ENCODE measurements at regions not wholly inside any gene's neighbourhood (a gene's known extent, or its start where the extent isn't known, plus 50 kb on each side); places are given as distances from the start of the nearest gene placed in this dataset.

DNA sequence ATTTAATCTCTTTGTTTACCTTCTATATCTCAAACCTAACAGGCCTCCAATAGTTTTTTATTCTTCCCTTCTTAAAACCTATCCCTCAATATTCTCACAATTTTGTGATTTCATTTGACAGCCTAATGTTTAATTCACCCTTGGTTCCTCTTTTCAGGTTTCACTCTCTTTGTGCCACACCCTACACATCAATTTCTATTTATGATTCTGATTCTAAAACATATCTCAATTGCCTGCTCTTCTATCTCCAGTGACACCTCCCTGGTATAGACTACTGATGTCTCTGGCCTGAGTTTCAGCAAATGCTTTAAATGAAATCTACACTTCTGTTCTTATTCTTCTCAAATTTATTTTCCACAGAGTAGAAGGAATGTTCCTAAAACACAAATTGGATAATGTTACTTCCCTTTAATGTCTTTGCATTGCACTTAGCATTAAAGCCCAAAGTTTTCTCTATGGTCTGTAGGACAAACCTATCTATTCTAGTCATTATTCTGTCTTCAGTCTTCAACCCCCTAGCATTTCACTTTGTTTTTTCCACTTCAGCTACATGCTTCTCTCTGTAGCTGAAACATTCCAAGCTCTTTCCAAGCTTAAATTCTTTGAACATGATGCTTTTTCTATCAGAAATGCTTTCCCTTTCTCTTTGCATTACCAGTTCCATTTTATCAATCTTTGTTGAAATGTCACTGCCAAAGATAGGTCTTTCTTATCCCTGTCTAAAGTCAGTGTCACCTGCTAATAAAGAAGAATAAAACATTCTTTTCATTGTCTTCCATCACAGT lies 622.0 kb downstream of the CENPC start:
- no peak for FAIRE-seq

DNA sequence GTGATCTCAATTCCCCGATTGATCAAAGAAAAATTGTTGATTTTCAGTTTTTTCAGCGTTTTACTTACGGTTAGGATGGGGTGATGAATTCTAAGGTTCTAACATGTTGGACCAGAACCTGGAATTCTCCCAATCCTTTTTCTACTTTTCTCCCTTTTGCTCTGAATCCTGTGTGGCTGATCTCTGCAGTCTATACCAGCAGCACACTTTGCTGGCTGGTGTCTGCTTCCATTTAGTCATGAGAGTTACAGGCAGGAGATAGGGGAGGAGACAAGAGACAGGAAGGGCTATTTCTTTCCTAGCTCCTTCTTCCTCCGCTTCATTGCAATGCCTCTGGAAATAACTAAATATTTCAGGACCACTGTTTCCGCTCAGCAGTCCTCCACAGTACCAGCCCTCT lies 623.9 kb downstream of the CENPC start:
- FAIRE-seq, result no peak

DNA sequence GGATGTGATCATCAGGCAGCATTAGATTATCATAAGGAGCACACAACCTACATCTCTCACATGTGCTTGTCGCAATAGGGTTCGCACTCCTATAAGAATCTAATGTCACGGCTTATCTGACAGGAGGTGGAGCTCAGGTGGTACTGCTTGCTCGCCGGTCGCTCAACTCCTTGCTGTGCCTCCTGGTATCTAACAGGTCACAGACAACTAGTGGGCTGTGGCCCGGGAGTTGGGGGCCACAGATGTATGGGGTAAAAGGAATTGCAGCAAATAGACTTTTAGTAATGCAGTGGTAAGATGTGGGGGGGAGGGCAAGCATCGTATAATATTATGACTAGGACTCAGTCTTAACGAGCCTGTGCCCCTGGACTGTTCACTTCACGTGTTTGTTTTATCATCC lies 624.8 kb downstream of the CENPC start:
- FAIRE-seq, result no peak

DNA sequence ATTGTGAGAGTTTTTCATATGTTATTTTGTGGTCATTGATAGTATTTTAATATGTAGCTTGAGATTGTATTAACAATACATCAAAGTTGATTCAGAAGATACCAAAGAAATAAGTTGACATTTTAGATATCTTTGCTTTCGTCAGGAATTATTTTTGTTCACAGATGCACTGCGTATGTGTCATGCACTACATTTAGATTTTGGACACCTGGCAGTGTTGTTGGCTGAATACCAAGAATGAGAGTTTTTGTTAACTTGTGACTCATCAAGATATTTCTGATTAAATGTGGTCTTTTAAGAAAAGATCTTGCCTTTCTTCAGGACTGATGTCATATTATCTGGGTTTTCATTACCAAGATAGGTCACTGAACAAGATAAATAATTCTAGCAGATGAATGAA lies 633.4 kb downstream of the CENPC start:
- FAIRE-seq, result no peak

DNA sequence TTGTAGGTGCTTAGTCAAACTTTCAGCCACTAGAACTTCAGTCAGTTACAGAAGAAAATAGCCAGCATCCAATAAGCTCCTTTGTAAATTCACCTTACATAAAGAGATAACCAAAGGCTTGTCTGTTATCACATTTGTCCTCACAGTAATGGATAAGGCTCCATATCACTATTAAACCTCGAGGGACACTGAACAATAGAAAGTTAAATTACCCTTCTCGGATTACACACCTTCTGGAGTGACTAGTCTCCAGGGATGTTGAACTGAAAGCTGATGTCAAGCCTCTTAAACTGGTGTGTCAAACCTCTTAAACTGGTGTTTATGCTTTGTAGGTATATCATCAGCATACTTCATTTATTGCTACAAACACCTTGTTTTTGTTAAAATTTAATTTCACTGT lies 639.0 kb downstream of the CENPC start:
- no peak for FAIRE-seq

DNA sequence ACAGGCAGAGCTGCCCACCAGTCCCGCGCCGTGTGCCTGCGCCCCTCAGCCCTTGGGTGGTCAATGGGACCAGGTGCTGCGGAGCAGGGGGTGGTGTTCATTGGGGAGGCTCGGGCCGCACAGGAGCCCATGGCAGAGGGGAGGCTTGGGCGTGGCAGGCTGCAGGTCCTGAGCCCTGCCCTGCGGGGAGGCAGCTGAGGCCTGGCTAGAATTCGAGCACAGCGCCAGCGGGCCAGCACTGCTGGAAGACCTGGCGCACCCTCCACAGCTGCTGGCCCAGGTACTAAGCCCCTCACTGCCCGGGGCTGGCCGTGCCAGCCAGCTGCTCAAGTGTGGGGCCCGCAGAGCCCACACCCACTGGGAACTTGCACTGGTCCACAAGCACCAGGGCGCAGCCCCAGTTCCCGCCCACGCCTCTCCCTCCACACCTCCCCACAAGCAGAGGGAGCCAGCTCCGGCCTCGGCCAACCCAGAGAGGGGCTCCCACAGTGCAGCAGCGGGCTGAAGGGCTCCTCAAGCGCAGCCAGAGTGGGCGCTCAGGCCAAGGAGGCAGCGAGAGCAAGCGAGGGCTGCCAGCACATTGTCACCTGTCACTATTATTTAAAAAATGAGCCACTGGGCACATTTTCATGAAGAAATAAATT lies 645.8 kb downstream of the CENPC start:
- no peak for FAIRE-seq

DNA sequence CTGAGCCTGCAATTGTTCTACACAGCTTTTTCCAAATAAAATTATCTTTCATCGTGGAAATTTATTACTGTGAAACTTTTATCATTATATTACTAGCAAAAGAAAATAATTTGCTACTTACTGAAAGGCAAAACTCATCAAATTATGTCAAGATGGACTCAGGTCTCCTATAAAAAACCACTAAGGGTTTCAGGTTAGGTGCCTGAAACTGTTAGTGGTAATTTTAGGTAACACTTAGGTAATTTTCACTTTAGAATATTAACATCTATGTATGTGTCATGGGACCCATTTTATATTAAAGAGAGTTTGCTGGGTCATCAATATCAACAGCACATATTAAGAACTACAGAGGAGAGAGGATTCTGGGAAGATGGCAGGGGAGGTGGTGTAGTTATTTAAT lies 651.5 kb downstream of the CENPC start:
- FAIRE-seq, result no peak

DNA sequence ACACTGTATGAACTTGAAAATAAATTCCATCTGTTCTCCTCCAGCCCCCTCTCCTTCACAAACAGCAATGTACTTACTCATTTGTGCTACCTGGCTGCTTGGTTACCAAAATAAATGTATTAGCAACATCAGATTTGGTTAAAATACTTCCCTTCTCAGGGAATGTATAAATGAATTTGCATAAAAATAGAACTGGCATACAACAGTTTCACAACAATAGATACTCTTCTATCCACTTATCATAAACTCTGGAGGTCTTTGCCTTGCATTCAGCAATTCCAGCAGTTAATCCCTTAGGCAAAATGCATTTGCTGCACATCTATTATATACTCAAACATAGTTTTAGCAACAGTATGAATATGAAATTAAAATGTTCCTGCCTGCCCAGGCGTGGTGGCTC lies 658.2 kb downstream of the CENPC start:
- no peak for FAIRE-seq

DNA sequence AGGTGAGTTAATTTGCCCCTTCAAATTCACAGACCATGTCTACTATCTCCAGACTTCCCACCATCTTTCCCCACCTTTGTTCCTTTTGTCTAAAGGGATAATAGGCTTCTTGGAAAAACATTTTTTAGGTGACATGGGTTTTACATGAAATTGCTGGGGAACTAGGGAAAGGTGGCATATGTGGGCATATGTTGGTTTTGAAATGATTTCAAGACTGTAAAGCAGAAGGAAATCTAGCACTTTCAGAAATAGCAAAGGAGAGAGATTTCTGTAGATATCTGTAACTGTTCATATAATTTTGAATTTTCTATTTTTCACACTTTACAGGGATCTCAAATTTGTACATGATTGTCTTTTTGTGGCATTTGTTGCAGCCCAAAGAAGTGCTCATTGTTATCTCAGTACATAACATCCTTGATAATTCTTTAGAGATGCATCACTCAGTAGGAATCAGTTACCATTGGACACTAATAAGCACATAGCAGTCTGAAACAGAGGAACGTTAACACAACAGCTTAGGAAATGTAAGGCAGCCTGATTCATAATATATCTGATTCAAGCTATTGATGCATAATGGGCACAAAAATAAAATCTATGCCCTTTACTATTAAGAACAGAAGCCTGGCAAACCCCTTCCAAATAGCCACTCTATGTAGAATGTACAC lies 659.7 kb downstream of the CENPC start:
- no peak for FAIRE-seq

DNA sequence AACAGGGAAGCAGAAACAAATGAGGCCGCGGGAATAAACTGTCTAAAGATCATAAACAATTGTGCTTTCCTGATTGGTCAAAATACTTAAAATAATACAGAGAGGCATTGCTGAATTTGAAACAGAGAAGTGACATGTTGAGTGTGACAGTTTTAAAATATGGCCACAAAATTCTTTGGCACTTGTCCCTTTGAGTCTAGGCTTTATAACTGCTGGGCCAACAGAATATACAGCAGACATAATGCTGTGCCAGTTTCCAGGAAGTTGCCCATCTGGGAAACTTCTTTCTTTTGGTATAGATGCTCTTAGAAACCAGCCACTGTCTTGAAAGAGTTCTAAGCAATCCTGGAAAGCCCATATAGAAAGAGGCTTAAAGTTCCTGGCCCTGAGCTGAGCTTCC lies 668.4 kb downstream of the CENPC start:
- FAIRE-seq, result no peak

DNA sequence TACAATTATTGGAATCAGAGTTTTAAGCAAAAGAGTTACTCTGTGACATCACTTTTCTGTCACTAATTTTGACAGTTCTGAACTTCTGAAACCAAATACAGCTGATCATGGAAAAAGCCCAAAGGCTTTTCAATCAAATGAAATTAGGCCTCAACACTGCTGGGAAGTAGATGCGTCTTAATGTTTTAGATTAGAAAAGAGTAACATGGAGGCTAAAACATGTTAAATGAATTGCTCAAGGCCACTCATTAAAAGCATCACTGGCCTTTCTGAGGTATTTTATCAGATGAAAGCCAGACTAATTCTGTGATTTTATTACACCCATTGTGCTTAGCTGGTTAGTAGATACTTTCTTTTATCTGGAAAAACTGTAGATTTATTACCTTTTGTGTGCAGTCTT lies 672.6 kb downstream of the CENPC start:
- FAIRE-seq, result no peak

DNA sequence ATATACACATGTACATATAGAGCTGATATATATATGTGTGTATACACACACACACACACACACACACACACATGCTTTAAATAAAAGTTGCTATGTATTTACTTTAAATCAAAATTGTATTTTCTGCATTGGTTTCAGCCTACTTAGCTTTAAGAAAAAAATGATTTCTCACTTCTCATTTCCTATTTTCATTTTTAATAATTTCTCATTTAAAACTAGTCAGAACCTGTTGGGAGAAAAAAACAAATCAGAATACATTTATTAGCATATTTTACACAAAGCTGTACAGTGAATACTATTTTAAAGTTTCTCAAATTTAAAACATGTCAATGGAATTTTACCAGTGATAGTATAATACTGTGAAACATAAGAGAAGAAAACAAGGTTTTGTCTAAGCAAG lies 681.8 kb downstream of the CENPC start:
- no peak for FAIRE-seq

DNA sequence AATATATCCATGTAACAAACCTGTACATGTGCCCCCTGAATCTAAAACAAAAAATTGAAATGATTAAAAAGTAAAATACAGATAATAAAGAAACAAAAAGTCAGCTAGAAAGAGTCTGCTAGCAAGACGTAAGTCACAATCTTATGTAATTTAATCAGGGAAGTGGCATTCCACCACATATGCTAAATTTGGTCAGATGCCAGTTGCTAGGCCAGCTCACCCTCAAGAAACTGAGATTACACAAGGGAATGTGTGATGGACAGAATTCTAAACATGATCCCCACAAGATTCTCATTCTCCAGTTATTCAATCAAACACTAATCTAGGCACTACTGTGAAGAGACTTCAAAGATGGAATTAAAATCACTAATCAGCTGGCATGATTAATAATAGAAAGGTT lies 689.3 kb downstream of the CENPC start:
- no peak for FAIRE-seq

DNA sequence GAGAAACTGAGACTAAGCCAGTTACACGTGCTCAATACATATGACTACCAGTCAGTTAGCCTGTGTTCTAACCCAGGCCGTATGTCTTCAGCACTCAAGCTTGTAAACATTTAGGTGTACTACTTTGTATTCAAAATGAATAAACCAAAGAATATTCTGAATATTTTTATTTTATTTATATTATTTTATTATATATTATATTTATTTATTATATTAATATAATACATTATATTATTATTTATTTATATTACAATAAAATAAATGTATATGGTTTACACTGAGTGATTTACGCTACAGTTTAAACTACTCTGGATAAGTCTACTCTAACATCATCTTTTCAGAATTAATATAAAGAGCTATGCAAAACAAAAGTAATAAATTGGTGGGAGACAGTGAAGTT lies 691.5 kb downstream of the CENPC start:
- FAIRE-seq, result no peak

DNA sequence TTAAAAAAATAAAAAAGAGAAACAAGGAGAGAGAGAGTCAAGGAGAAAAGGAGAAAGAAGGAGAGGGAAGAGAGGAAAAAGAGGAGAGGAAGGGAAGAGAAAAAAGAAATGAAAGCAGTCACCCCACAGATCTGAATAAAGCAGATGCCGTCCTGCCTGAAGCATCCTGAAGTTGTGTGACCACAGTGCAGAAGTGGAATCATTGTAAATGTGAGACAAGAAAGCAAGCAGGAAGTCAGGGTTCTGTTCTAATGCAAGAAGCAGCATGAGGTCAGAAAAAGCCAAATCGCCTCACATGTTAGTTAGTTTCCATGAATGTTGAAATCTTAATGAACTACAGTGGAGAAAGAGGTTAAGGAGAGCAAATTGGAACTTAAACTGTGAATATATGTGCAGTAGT lies 692.5 kb downstream of the CENPC start:
- no peak for FAIRE-seq

DNA sequence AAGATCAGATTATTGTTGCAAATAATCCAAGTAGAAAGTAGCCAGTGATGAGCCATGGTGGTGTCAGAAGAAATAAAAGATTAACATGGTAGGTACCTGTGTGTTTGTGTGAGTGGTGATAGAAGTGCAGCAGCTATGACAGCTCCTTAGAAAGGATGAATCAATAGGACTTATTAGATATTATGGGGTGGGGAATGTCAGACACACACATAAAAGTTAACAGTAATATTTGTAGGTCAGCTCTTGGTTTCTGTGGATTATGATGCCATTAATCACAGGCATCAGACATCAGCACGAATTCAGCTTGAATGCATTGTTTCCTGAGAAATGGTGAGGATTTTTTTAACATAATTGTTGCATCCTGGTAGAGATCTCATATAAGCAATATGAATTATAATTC lies 695.7 kb downstream of the CENPC start:
- FAIRE-seq, result no peak

DNA sequence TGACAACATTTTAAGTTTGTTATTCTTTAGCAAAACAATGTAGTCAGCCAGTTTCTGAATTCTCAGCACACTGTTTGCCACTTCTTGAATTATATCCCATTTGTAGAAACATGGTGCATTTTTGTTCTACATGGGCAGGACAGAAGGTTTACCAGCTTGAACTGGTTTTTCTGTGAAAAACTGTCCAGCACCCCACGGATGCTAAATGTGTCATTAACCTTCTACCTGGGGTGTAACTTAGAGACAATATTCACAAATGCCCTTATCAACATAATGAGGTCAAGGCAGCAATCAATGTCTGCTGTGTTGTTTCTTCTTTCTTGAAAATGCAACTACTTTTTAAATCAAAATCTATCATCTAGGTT lies 702.6 kb downstream of the CENPC start:
- no peak for FAIRE-seq

DNA sequence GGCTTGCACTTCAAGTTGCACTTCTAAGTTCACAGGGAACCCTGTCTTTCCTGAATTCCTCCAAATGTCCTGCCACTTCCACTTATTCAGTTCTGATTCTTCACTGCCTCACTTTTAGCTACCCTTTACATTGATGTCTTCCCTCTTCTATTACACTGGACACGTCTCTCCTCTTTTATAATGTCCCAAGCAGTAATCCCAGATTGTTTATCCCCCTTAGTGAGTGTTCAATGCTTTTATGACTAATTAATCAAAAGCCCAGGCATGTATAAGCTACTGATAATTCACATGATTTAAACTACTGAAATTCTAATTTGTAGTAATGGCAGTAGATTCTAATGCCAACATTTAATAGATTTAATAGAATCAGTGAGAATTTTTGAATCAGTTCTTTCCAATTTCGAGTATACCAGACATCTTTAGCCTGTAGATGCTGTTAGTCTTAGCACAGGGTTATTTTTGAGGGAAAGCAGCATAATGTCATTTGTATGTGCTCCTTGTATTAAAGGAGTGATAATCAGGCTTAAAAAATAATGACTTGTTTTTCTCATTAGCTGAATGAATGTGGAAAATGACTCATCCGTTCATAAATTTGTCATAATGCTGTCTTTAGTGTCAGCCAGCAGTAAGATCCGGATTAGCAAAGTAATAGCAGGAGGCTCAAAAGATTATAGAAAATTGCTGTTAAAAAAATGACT lies 703.1 kb downstream of the CENPC start:
- FAIRE-seq, result no peak

DNA sequence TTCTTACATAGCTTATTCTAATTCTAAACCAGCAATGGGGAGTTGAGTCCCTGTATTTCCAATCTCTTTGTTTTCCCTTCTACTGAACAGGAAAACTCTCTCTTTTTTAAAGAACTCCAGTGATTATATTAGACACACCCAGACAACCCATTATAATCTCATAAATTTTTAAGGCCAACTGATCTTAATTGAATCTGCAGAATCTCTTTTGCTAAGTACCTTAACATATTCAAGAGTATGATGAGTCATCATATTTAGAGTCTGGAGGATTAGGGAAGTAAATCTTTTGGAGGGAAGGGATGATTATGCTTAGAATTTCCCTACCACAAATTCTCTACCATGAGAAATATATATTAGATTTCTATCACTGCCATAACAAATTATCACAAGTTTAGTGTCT lies 705.1 kb downstream of the CENPC start:
- FAIRE-seq, result no peak

DNA sequence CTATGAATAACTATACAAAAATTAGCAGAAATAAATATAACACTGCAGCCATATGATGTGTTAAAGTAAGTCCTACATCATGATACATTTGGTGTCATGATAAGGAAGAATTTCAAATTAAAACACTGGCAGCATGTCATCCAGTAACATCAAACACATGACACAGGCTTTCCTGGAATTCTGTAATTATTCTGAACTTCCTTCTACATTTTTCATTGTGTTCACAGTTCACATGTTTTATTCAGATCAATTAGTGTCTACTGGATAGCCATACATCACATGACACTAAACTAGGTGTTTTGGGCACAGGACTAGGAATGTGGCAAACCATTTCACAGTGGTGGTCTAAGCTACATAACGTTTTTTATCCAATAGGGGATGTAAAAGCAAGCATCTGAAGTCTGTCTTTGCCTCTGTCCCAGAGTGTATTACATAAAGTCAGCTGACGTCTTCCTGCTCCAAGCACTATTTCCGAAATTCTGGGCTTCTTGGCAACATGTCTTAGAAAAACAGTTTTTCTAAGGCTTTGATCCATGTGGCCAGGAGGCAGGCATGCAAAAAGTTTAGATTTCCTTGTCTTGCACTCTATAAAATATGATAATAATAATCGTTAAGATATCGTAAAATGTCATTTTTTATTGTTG lies 707.9 kb downstream of the CENPC start:
- FAIRE-seq, result no peak

DNA sequence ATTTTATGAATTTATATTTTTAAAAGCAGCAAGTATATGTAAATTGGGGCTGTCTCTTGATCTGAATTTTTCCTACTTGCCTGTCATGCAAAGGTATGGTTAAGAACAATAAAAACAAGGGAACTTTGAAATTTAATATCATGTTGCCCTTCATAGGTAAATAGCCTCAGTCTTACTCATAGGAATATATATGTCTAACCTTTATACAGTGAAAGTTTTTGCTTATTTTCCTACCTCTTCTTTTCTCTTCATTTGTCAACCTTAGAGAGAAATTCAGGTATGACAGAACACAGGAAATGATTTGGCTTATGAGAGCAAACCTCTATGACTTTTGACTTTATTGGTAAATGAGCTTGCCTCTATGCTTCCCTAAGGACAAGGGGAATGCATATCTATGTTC lies 716.0 kb downstream of the CENPC start:
- FAIRE-seq, result no peak

DNA sequence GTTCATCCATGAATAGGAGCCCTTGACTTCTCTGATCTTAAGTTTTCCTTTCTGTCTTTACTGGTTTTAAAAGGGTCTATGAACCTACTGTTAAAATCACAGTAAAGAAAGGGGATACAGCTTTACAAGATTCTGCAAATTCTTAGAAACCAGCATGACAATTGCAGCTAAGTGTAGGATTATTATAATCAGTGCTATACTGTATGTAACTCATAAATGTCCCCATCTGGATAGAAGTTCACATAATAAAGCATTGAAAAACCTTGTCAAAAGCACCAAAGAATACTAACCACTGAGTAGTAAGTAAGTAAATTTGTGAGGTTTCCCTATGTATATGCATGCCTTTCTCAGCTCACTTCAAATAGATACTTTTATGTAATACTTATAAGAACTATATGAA lies 724.6 kb downstream of the CENPC start:
- FAIRE-seq, result no peak

DNA sequence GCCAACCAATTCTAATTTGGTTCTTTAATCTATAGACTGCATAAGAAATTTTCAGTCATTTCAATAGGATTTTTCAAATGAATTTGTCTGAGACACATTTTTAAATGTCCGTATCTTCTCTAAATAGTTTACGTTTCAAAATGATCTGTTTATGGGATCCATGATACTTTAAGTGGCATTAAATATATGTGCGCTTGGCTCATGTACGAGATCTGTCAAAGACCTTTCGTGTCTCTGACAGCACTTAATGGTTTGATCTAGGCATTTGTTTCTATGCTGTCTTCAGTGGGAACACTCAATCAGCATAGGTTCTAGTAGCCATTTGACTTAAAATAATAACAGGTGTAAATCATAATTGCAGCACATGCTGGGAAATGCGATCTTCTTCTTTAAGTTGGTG lies 731.0 kb downstream of the CENPC start:
- no peak for FAIRE-seq
